SKM-1 treated with dmso at 0.1 percent for 144 hours (cell line): ENCODE measurements at regions not wholly inside any gene's neighbourhood (a gene's known extent, or its start where the extent isn't known, plus 50 kb on each side); places are given as distances from the start of the nearest gene placed in this dataset.

ENCODE experiments used
- DNase-seq: peaks from one replicate; lab custom pipeline; 2025; ENCODE audit not compliant: unreplicated experiment; lab: John Stamatoyannopoulos, UW

GRCh38 chr17:62882878-62883277 lies 74.8 kb upstream of the MARCHF10 start:
- DNase-seq = peak; percentile 68

GRCh38 chr17:62882284-62882683 lies 74.2 kb upstream of the MARCHF10 start:
- peak; percentile 94 for DNase-seq

- DNase-seq = no peak
Measured at GRCh38 chr17:62880120-62880519, 72.0 kb upstream of the MARCHF10 start.

DNA sequence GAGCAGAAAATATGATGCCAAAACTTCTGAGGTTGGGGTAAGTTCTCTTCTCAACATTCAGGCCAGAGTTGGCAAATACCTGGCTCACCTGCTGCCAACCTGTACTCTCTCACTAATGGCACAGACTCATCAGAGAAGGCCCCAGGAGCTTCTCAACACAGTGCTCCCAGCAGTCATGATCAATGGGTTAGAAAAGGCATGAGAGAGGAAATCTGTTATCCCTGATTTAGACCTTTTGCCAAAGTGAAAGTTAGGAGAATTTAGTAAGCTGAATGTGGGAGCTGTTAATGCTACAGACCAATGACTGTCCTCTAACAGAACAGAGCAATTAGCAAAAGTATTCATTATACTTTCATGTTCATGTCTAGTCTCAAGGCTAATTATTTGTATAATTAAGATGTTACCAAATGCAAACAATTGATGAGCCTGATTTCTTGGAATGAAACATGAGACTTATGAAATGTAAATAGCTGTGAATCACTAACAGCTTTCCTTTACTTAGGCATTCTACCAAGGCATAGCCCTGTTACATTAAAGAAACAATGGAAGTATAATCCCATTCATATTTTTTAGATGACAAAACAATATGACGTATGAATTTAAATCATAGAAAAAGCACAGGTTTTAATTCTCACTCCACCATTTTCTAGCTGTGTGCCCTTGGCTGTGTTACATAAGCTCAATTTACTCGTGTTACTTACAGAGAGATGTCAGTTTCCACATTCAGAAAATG lies 68.7 kb upstream of the MARCHF10 start:
- DNase-seq = no peak

- DNase-seq = no peak
Measured at GRCh38 chr17:62876063-62876462, 67.9 kb upstream of the MARCHF10 start.

DNA sequence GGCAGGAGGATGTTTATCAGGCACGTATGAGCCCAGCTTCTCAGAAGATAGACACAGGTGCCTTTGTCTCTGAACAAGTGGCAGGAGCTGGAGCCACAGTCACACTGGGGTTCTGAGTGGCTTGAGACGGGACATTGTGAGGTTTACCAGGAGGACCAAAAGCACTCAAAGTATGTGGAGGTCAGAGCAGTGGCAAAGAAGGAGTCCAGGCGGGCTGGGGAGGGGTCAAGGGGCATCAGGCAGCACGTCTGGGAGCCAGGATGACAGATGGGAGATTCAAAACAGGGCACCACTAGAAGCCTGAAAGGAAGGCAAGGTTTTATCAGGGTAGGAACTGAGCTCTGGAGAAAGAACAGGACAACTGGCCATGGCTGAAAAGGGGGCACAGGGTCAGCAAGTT lies 67.2 kb upstream of the MARCHF10 start:
- no peak for DNase-seq

GRCh38 chr17:62871291-62871690 lies 63.2 kb upstream of the MARCHF10 start:
- DNase-seq = no peak

DNA sequence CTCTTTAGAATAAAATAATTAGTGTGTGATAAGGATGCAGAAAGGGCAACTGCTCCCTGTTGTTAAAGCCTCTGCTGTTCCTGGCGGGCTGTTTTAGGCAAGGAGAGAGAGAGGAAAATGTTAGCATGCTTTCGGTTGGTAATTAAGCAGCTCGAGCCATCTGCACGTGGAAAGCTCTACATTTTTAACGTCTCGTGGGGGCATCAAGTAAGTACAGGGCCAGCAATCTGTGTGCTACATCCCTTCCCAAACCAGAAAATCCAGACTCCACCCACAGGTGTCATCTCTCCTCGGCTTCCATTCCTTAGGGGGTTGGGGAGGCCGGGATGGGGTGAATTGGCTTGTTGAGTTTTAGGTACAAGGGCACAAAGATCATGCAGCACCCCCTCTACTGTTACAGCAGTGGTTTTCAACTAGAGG lies 62.4 kb upstream of the MARCHF10 start:
- no peak for DNase-seq

GRCh38 chr17:62870030-62870541 lies 62.0 kb upstream of the MARCHF10 start:
- no peak for DNase-seq

GRCh38 chr17:62868723-62869122 lies 60.6 kb upstream of the MARCHF10 start:
- no peak for DNase-seq

- no peak for DNase-seq
Measured at GRCh38 chr17:62868008-62868407, 59.9 kb upstream of the MARCHF10 start.

DNA sequence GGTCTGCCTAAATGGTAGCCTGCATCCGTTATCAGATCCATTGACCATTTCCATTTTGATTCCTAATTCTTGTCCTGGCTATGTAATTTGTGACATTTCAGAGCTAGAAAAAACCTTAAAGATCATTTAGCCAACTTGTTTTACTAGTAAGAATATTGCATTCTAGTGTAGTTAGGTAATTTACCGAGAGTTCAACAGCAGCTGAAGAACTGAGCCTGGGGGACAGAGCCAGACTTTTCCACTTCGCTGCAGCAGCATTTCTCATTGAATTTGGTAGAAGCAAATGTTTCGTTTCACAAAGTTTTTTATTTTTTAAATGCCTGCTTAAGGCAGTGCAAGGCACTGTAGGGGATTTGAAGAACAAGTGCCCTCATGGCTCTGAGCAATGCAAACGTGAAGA lies 59.2 kb upstream of the MARCHF10 start:
- DNase-seq = no peak

GRCh38 chr17:62866471-62866870 lies 58.4 kb upstream of the MARCHF10 start:
- no peak for DNase-seq

GRCh38 chr17:62865586-62865985 lies 57.5 kb upstream of the MARCHF10 start:
- no peak for DNase-seq

- DNase-seq = no peak
Measured at GRCh38 chr17:62862251-62862650, 54.1 kb upstream of the MARCHF10 start.

GRCh38 chr17:62860962-62861873 lies 53.1 kb upstream of the MARCHF10 start:
- no peak for DNase-seq

GRCh38 chr17:62859146-62859545 lies 51.0 kb upstream of the MARCHF10 start:
- no peak for DNase-seq
